GM18498 (cell line): ENCODE measurements at regions not wholly inside any gene's neighbourhood (a gene's known extent, or its start where the extent isn't known, plus 50 kb on each side); places are given as distances from the start of the nearest gene placed in this dataset.

Experiments
- ATAC-seq: cut with Tn5 transposase; IDR thresholded peaks from one replicate; pipeline ENCODE4 v1.9.1; 2021; ENCODE audit warnings: mild to moderate bottlenecking, moderate library complexity; ENCODE audit not compliant: unreplicated experiment

DNA sequence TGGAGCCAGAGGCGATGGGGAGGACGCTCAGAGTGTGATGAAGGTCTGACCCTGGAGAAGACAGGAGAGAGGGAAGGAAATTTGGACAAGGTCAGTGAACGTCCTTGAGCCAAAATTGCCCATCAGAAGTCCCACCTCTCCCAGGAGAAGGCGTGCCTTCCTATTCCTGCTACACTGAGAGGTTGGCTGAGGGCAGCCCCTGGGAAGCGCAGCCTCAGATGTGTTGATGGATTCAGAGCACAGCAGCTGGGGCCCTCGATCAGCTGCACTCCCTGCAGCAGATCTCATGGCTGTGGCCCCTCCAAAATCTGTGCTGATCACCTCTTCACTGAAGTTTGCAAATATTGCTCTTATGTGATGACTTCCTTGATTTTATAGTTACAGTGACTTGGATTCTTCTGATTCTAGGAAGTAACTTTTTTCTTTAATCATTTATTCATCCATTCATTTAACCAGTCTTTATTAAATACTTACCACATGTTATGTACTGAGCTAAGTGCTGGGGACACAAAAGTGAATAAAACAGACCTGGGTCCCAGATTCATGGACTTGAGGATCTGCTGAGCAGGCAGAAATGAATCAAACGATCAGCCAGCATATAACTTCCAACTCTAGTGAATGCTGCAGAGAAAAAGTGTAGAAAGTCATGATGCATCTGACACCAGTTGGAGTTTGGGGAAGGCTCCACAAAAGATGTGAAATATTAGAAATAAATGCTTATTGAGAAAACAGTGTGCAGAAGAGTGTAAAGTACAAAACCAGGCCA lies 69.6 kb upstream of the ARMC2 start:
- no peak for ATAC-seq

DNA sequence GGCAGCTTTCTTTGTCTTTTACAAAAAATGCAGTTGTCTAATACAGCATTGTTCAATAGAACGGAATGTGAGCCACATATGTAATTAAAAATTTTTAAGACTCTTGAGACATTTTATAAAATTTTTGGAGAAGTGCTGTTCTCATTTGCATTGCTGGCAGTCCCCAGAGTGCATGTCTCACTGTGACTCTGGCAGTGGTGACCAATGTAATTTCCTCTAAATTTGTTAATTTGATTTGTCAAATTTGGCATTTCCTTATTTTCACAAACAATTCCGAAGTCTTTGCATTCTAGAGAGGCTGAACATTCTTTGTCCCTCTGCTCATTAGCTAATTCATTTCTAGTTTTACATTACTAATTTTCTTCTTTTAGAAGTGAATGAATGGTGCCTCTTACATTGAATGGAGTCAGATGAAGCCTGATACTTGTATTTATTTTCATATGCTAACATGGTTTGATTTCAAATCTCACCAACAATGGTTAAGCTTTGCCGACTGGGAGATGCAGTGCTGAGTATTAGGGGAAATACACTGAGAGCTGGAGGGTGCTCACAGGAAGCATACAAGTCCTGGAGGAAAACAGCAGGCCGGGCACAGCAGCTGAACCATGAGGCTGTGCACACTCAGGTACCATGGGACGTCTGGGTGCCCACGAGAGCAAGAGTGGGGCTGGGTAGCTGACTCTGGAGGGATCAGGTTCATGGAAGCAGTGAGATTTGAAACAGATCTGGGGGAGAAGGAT lies 68.5 kb upstream of the ARMC2 start:
- ATAC-seq = no peak

DNA sequence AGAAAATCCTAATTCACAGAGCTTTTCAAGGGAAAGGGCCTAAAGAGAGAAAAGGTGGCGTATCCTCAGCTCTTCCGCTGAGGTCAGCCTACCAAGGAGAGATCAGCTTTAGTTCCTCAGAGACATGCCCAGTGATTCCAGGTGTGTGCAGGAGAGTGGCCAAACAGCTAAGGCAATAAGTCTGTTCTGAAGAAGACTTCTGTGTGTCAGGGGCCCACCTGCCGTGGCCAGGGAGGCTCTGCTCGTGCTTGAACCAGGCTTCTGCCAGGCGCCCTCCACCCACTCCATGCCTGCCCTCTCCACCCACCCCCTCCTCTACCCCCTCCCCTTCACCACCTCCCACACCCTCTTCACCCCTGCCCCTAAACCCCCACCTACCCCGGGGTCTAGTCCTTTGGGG lies 67.4 kb upstream of the ARMC2 start:
- ATAC-seq = no peak

DNA sequence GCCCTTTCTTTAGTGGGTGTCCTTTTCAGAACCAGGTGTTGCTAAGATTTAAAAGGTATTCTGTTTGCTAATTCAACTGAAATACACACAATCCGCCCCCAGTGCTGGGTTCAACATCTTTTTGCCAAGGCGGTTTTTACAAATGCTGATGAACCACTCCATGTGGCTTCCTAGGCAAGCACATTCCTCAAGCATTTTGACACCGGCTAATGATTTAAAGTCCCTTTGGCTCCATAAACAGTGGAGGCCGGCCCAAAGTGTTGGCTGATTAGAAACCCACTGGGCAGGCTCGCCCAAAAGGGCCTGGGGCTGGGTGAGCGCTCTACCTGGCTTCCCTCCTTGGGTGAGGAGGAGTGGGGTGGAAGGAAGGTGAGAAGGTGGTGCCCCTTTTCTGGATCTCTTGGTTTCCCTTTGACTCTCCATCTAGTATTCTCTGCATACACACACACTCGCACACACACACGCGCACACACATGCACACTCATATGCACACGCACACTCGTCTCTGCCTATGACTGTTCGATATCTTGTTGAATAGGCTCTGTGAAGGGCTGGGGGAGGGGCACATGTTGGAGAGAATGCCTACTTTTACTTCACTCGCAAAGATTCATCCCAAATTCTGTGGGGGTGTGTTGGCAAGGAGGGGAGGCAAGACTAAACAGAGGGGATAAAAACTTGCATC lies 66.7 kb upstream of the ARMC2 start:
- no peak for ATAC-seq

DNA sequence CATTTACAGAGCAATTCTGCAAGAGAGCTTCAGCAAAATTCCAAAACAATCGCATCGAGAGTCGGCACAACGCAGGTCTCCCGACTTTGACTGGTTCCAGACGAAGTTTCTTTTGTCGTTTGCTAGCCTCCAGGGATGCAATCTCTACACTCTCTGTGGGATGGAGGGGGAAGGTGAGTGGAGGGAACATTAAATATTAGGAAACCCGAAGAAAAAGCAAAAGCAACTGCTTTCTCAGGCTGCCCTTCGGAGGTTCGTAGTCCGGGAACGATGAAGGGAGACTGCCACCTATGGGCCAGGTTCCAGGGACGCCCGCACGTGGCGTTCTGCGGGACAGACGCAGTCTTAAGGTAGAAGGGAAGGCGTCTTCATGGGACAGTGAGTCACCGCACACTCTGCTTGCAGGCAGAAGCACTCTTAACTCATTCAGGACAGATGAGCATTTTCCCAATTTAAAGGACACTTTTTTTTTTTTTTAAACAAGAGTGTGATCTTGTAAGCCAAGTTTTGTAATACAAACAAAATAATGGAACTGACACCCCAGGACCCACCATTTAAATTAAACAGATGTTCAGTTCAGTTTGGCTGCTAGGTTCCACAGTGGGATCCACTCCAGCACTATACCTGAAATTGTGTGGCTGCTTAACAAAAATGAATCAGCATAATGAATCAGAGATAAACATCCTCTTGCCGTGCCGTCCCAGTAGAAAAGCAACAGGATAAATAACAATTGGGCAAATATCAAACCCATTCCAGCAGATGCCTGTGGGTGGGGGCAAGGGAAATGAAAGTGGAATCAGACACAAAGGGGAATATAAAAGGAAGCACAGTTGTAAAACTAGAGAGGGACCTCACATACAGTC lies 65.8 kb upstream of the ARMC2 start:
- peak; percentile 65 for ATAC-seq

DNA sequence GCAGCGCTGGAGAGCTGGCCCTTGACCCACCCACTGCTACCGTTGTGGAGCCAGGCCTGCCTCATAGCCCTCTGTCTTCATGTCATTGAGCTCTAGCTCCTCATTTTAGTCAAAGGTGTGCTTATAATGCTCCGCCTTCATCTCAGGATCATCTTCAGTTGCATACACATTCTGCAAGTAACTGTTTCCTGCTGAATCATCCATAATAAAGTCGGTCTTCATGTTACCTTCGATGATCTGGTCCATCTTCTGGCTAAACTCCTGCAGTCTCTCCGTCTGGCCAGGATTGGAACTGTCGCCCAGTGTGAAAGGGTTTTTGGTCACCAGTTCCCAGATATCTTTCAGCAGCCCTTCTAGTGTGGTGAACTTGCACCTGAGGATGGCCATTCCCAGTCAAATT lies 62.6 kb upstream of the ARMC2 start:
- no peak for ATAC-seq

DNA sequence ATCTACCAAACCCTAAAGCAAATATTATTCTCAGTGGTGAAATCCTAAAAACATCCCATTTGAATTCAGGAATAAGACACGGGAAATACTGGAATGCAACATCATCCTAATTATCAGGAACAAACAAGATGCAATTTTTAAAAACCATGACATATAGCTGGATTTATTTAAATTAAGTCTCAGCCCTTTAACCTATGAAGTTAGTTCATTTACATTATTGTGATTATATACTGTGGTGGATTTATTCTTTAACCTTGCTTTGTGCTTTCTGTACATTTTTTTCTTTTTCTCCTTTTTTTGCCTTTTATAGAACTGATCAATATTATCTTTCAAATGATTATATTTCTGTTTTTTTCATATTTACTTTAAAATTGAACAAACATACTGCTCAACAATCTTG lies 59.8 kb upstream of the ARMC2 start:
- no peak for ATAC-seq

DNA sequence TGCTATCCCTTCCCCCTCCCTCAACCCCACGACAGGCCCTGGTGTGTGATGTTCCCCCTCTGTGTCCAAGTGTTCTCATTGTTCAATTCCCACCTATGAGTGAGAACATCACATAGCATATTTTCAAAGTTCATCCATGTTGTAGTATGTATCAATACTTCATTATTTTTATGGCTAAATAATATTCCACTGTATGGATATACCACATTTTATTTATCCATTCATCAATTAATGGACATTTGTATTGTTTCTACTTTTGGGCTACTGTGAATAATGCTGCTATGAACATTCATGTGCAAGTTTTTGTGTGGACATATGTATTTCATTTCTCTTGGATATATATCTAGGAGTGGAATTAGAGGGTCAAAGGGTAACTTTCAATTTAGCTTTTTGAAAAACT lies 58.7 kb upstream of the ARMC2 start:
- ATAC-seq = no peak

DNA sequence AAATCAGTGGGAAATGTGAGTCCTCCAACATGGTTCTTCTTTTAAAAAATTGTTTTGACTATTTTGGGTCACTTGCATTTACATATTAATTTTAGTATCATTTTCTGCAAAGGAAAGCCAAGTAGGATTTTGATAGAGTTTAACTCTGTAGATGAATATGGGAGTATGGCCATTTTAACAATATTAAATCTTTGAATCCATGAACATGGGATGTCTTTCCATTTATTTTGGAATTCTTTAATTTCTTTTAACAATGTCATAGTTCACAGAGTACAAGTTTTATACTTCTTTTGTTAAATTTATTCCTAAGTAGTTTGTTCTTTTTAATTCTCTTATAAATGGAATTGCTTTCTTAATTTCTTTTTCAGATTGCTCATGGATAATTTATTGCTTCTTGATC lies 56.5 kb upstream of the ARMC2 start:
- no peak for ATAC-seq

DNA sequence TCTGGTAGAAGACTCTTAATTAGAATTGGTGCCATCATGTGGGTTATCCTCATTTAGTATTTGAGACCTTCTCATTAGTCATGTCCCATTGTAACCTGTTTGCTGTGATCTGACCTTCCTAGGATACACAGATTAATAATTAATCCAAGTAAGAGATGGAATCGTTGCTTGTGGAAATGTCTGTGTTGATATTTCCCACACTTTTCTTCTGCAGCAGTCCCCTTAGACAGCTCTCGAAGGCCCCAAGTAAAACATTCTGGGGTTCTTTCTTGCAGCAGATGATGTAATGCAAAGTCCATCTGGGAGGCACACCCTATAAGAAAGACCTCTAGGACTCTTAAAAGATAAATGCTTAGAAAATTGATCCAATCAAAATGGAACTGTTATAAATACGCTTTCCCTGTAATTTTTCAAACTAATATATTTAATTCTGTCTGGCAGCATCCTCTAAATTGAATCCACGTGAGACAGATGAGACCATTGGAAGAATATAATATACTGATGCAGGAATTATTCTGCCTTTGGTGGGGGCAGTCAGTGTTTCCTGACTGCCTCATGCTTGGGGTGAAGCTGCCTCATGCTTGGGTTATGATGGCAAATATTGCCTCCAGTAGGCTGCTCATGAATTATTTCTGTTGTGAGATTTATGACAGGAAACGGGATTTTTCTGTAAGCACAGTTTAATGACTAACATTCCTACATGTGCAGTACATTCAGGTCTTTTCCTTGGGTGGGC lies 54.5 kb upstream of the ARMC2 start:
- no peak for ATAC-seq

DNA sequence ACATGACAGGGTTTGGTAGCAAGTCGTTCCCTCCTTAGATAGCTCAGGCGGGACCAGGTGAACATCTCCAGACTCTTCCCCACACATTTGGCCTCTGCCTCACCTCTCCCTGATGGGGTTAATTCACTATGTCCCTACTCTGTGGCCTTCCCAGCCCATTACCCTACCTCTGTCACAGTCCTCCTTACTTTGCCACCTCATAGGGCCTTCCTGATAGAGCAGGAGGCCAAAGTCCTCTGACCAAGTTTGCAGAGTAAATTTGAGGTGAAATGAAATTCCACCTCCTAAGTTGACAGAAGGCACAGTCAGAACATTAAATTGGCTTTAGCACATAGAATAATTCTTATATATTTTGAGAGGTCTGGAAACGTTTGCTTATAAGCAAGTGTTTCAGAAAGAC lies 53.1 kb upstream of the ARMC2 start:
- ATAC-seq = no peak

DNA sequence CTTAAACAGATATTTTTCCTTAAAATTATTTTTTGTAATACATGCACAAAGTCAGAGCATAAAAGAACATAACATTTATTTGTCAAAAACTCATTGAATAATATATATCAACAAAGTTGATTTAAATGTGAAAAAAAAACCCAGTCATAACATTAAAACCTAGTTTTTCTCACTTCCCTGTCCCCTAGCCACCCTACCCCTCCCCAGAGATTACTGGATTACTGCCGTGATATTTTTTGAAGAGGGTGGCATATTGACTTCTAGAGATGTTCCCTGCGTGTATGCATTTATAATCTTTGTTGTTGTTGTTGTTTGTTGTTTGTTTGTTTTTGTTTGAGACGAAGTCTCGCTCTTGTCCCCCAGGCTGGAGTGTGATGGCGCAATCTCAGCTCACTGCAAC lies 52.4 kb upstream of the ARMC2 start:
- ATAC-seq = no peak

DNA sequence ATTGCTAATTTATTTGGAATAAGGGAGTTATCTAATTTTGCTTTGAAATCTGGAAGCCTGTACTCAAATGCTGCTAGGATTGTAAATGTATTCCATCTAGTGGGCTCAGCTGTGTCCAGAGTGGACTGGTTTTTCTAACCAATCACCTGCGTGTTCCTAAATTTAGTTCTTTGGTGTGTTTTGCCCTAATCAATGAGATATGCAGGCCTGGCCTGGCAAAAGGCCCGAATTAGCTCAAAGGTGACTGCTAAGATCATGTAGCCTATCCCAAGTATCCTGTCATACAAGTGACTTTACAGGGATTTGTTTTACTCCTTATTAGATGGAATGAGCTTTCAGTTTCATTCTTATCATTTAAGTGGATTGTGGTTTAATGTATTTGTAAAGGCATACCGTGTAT lies 51.3 kb upstream of the ARMC2 start:
- ATAC-seq = no peak

DNA sequence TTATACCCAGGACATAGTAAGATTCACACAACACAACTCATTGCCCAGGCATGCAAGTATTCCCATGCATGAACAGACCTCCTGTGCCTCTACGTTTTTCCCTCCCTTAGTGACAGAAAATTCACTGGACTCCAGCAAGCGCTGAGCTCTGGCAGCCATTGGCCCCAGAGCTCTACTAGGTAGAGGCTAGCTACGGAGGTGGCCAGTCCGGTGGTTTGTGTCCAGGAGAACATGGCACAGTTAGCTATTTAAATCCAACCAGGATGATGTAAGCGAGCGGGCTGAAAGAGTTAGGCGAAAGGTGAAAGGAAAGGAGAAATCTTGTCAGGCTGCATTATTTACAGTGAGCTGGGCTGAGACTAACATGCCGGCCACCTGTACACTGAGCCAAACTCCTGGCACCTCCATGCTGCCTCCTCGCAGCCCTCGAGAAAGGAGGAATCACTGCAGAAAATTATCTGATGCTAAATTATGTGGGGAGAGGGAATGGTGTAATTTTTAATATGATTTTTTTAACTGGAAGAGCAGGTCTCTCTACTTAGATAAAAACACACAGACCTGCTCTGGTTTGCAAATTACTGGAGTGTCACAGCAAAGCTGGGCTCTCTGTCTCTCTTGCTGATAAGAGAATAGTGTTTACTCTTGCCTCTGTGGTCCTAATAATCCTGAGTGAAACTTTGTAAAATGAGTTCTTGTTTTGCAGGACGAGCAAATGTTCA lies 50.1 kb upstream of the ARMC2 start:
- ATAC-seq = no peak
